Gastroesophageal sphincter (tissue), 4 donors: ENCODE measurements at regions not wholly inside any gene's neighbourhood (a gene's known extent, or its start where the extent isn't known, plus 50 kb on each side); places are given as distances from the start of the nearest gene placed in this dataset.
A peak's percentile ranks its signal among the peaks of the same experiment; 100 is the strongest.

ENCODE experiments used
- ATAC-seq: fragments of 150-250 bp; one replicate; pipeline ENCODE4 v1.9.1; 2016; ENCODE audit warnings: mild to moderate bottlenecking, moderate library complexity
- H3K27ac ChIP-seq, 4 donors: fragments of 200-600 bp; sonication (generic) in 3 of 4; 1 replicate in 3 of 4; 2 replicates in 1 of 4; pipeline ENCODE4 v1.5.1; 2016 to 2019
- H3K27me3 ChIP-seq: fragments of 200-600 bp; sonication (generic); one replicate; pipeline ENCODE4 v1.5.1; 2019
- H3K36me3 ChIP-seq, 2 donors: fragments of 200-600 bp; sonication (generic); one replicate each; pipeline ENCODE4 v1.5.1; 2019; ENCODE audit warnings: control low read depth in 1 of 2
- H3K4me1 ChIP-seq, 3 donors: fragments of 200-600 bp; sonication (generic); 1 replicate in 2 of 3; 2 replicates in 1 of 3; pipeline ENCODE4 v1.5.1; 2016 to 2019; ENCODE audit warnings: control low read depth in 2 of 3
- H3K4me3 ChIP-seq, 2 donors: fragments of 200-600 bp; sonication (generic); one replicate each; pipeline ENCODE4 v1.5.1; 2019; ENCODE audit warnings: mild to moderate bottlenecking in 1 of 2, moderate library complexity in 1 of 2
- H3K9me3 ChIP-seq, 3 donors: fragments of 200-600 bp; sonication (generic); one replicate each; pipeline ENCODE4 v1.5.1; 2017 to 2019; ENCODE audit warnings: control low read depth in 2 of 3
- EP300 ChIP-seq: sonication (generic); formaldehyde crosslinking; IDR thresholded peaks from one replicate; pipeline ENCODE4 v1.6.1; 2017; ENCODE audit warnings: antibody characterized with exemption, mild to moderate bottlenecking
- POLR2A ChIP-seq, 2 donors: fragments of 450-650 bp; IDR thresholded peaks; one replicate each; pipeline ENCODE4 v1.6.1; 2017; ENCODE audit warnings: antibody characterized with exemption in 2 of 2, mild to moderate bottlenecking in 2 of 2, moderate library complexity in 1 of 2
- POLR2AphosphoS5 ChIP-seq: sonication (generic); formaldehyde crosslinking; IDR thresholded peaks from one replicate; pipeline ENCODE4 v1.6.1; 2017; ENCODE audit warnings: antibody characterized with exemption
- WGBS, 2 donors: methylation state at CpG; one replicate each; pipeline ENCODE4 v1.1.5; 2018; ENCODE audit warnings: low coverage in 1 of 2; 5-methylcytosine and 5-hydroxymethylcytosine counted together
- TF ChIP-seq, protein P1 (sequence below), 4 experiments: fragments of 200-600 bp in 2 of 4; fragments of 450-650 bp in 2 of 4; sonication (generic) in 1 of 4; IDR thresholded peaks; one replicate each; pipeline ENCODE4 v1.5.1; 2017 to 2019; ENCODE audit warnings: antibody characterized with exemption in 4 of 4, mild to moderate bottlenecking in 2 of 4, moderate library complexity in 2 of 4

DNA sequence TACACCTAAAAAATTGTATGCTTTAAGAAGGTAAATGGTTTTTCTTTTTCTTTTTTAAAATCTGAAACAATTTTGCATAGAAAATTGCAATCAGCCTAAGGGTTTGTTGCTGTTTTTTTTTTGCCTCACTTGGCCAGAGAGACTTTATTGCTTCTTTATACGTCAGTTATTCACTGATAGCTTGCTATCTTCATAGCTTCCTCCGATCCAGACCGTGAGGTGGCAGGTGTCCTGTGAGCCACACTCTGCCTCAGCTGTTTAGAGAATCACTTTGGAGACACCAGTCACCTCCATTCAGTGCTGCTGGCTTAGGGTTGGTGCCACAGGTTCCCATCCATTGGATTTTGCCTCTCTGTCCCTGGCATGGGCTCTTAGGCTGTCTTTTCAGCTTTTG is 68.0 kb downstream of the HHEX start:
- WGBS, 2 donors: 45% methylated on average over 3 of the region's 3 CpGs; no CpG with 5 or more reads in 1 of the 2 donors
- Histone ChIP-seq H3K4me1 (peaks cover 9 to 70% (median 16%) of the 10 kb centered on the region in 3 donors), H3K27me3 (no peaks in the 10 kb centered on the region), H3K27ac (peak overlapping the region; percentile 83 to 90 (median 84)), H3K9me3 (no peaks in the 10 kb centered on the region), H3K4me3 (no peak overlapping the region), H3K36me3 (no peaks in the 10 kb centered on the region)
- ATAC-seq: no peak
- no peak for TF ChIP-seq POLR2A (IDR thresholded peaks at IDR 0.05)
- no peak for TF ChIP-seq EP300
- TF ChIP-seq, protein P1, sequence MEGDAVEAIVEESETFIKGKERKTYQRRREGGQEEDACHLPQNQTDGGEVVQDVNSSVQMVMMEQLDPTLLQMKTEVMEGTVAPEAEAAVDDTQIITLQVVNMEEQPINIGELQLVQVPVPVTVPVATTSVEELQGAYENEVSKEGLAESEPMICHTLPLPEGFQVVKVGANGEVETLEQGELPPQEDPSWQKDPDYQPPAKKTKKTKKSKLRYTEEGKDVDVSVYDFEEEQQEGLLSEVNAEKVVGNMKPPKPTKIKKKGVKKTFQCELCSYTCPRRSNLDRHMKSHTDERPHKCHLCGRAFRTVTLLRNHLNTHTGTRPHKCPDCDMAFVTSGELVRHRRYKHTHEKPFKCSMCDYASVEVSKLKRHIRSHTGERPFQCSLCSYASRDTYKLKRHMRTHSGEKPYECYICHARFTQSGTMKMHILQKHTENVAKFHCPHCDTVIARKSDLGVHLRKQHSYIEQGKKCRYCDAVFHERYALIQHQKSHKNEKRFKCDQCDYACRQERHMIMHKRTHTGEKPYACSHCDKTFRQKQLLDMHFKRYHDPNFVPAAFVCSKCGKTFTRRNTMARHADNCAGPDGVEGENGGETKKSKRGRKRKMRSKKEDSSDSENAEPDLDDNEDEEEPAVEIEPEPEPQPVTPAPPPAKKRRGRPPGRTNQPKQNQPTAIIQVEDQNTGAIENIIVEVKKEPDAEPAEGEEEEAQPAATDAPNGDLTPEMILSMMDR (IDR thresholded peaks at IDR 0.05): no peak
- no peak for TF ChIP-seq POLR2AphosphoS5

DNA sequence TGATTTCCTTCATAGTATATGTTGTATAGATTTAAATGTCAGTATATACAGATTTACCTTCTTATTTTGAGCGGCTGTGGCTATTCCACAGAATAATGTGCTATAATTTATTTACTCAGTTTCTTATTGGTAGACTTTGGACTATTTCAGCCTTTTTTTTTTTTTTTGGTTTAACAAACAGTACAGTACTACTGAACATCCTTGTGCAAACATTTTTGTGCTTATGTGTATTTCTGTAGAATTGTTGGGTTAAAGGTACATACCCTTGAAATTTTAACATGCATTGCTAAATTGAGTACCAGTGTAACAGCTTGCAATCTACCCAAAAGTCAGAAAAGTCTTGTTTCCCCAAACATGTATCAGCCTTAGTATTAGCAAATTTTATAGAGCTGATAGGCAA is 68.8 kb downstream of the HHEX start:
- TF ChIP-seq POLR2AphosphoS5 (no peak), POLR2A (IDR thresholded peaks at IDR 0.05) (no peak), EP300 (no peak)
- TF ChIP-seq, protein P1 (IDR thresholded peaks at IDR 0.05): no peak
- Histone ChIP-seq H3K27me3 (no peaks in the 10 kb centered on the region), H3K27ac (peak overlapping the region in 3 of 4 donors; percentile 83 to 84 (median 83)), H3K9me3 (no peaks in the 10 kb centered on the region), H3K36me3 (no peaks in the 10 kb centered on the region), H3K4me1 (peaks cover 9 to 70% (median 16%) of the 10 kb centered on the region in 3 donors), H3K4me3 (no peak overlapping the region)
- no peak for ATAC-seq
- WGBS, 2 donors: 88 to 100% methylated on average over 1 of the region's 1 CpG

DNA sequence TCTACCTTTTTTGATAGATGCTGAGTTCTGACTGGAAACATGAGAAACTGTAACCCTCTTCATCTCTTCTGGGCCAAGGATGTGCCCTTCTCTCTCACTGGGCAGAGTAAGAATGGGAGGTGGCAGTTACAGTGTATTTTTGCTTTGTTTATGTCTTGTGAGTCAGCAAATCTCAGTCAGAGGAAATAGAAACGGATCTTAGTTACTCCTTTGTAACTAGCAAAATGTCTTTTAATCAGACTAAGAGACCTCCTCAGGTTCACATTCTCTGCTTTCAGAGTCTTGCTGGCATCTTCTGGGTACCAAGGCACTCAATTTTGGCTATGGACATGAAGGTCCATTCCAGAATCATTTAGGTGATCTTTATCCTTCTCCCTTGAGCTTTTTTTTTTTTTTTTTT is 70.9 kb downstream of the HHEX start:
- H3K9me3 ChIP-seq: no peaks in the 10 kb centered on the region
- H3K4me3 ChIP-seq: no peak overlapping the region
- WGBS, 2 donors: 0 to 6% methylated on average over 1 of the region's 1 CpG
- peak overlapping the region; percentile 80 to 93 (median 82) for H3K27ac ChIP-seq
- no peak for ATAC-seq
- no peaks in the 10 kb centered on the region for H3K27me3 ChIP-seq
- H3K36me3 ChIP-seq: no peaks in the 10 kb centered on the region
- peaks cover 9 to 66% (median 16%) of the 10 kb centered on the region in 3 donors for H3K4me1 ChIP-seq
- TF ChIP-seq POLR2AphosphoS5: peak; percentile 59
- no peak for TF ChIP-seq POLR2A (IDR thresholded peaks at IDR 0.05)

DNA sequence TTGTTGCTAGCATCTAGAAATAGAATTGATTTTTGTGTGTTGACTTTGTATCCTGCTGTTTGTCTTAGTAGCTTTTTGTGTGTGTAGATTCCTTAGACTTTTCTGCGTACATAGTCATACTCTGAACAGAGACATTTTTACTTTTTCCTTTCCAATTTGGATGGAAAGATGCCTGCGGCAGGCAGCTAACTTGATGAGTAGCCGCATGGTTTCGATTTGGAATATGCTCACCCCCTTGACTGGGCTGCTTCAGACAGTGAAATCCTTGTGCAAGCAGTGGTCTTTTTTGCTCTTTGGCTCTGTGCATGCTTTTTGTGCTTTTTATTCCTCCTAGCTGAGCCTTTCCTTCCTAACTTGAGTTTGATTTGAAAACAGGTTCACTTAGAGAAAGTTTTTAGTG is 71.8 kb downstream of the HHEX start:
- H3K27ac ChIP-seq: peak overlapping the region in 3 of 4 donors; percentile 65 to 82 (median 80)
- no peaks in the 10 kb centered on the region for H3K36me3 ChIP-seq
- WGBS, 2 donors: 52 to 81% methylated on average over 4 of the region's 4 CpGs
- peaks cover 9 to 56% (median 16%) of the 10 kb centered on the region in 3 donors for H3K4me1 ChIP-seq
- H3K9me3 ChIP-seq: no peaks in the 10 kb centered on the region
- H3K27me3 ChIP-seq: no peaks in the 10 kb centered on the region
- H3K4me3 ChIP-seq: peak overlapping the region in 1 of 2 donors; percentile 3
- TF ChIP-seq EP300: no peak
- no peak for ATAC-seq

DNA sequence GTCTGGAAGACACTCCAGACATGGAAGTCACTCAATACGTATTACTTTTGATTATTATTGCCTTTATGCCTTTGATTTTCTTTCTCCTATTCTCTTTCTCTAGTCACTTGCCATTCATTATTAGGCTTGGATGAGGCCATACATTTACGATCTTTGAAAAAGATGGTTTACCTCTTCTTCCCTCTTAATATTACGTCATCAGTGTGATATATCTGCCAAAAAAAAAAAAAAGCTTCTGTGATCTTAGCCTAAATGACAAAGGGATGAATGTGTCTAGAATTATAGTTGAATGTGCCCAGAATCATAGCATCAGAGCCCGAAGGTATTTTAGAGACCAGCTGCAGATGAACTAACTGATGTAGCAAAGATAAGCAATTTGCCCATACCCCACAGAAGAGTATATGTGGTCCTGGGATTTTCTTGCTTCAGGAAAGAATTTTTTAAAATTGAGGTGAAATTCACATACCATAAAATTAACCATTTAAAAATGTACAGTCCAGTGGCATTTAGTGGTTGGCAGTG is 73.9 kb downstream of the HHEX start:
- TF ChIP-seq POLR2AphosphoS5 (no peak), EP300 (no peak), POLR2A (IDR thresholded peaks at IDR 0.05) (no peak)
- TF ChIP-seq, protein P1 (IDR thresholded peaks at IDR 0.05): no peak
- no peak for ATAC-seq
- no peak overlapping the region for H3K27ac ChIP-seq
- no peaks in the 10 kb centered on the region for H3K27me3 ChIP-seq
- 97 to 98% methylated on average over 4 of the region's 4 CpGs for whole genome bisulfite sequencing, 2 donors
- no peak overlapping the region for H3K4me3 ChIP-seq
- peaks cover 0 to 35% (median 11%) of the 10 kb centered on the region in 3 donors for H3K4me1 ChIP-seq
- H3K9me3 ChIP-seq: peaks cover 0 to 14% (median 0%) of the 10 kb centered on the region in 3 donors
- no peaks in the 10 kb centered on the region for H3K36me3 ChIP-seq

DNA sequence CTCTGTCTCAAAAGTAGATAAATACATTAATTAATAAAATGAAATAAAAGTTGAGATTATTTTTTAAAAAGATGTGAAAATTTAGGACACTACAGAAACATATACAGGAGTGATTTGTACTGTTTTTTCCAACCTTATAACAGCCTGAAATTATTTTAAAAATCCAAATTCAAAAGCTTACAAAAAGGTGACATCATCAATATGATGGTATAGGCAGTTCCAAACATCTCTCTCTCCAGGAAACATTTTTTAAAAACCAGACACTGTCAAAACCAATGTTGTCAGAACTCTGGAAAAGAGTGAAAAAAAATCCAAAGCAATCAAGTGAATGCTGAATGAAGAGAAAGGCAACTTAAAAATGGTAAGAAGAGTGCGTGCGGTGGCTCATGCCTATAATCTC is 76.7 kb downstream of the HHEX start:
- Histone ChIP-seq H3K4me1 (peaks cover 0 to 8% (median 3%) of the 10 kb centered on the region in 3 donors), H3K4me3 (no peak overlapping the region), H3K27me3 (no peaks in the 10 kb centered on the region), H3K27ac (no peak overlapping the region), H3K9me3 (peaks cover 0 to 14% (median 0%) of the 10 kb centered on the region in 3 donors), H3K36me3 (no peaks in the 10 kb centered on the region)
- WGBS, 2 donors: 97% methylated on average over 2 of the region's 2 CpGs; no CpG with 5 or more reads in 1 of the 2 donors
- TF ChIP-seq, protein P1 (IDR thresholded peaks at IDR 0.05): no peak
- TF ChIP-seq POLR2AphosphoS5: no peak
- TF ChIP-seq EP300: no peak
- no peak for TF ChIP-seq POLR2A (IDR thresholded peaks at IDR 0.05)
- ATAC-seq: no peak
